GM18502 (cell line): ENCODE measurements at regions not wholly inside any gene's neighbourhood (a gene's known extent, or its start where the extent isn't known, plus 50 kb on each side); places are given as distances from the start of the nearest gene placed in this dataset.

ENCODE experiments used
- ATAC-seq: cut with Tn5 transposase; IDR thresholded peaks from one replicate; pipeline ENCODE4 v1.9.1; 2021; ENCODE audit warnings: mild to moderate bottlenecking; ENCODE audit not compliant: unreplicated experiment, poor library complexity

GRCh38 chr5:122713041-122713440 is 61.8 kb upstream of the SNX2 start:
- no peak for ATAC-seq

GRCh38 chr5:122715095-122715494 is 59.8 kb upstream of the SNX2 start:
- no peak for ATAC-seq

DNA sequence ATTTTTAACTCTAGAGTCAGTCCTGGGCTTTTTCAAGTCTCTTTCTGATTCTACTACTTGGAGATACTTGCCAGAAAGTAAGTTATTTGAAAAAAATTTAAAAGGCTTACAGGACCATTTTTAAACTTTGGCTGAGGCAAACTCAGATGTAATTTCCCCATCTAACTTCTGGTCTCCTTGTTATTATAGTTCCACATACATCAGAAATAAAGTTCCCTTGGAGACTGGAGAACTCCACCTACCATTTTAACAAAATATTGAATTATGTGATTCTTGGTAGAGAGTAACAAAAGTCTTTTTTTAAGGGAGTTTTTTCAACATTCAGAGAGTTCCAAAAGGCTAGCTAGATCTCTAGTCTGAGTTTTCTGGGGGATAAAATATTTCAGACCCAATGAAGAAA is 56.3 kb upstream of the SNX2 start:
- no peak for ATAC-seq

DNA sequence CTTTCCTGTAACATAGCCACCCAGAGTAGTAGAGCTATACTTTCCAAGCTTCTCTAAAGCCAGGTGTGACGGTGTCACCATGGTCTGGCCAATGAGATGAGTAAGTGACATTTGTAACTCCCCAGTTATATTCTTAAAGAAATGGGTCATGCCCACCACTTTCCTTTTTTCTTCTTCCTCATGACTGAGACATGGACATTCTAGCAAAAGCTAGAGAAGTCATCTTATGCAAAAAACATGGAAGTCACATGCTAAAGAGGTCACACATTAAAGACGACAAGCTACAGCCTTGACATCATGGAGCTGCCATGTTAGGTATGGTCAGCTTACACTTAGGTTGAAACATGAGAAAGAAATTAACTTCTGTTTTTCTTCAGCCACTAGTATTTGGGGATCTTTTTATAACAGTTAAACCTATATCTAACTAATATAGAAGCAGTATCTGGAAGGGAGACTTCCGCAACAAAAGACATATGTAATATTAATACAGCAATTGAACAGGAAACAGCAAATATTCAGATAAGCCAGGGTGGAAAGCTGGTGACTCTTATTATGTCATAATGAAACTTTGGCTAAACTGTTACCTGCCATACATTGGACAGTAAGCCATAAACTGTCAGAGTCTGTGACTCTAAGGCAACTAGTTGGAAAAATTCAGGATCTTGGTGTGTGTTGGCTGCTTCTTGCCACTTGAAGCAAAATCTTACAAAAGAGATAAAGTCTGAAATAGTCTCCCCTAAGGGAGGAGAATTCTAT is 54.7 kb upstream of the SNX2 start:
- ATAC-seq: peak; percentile 38

- no peak for ATAC-seq
Measured at GRCh38 chr5:122721127-122721526, 53.8 kb upstream of the SNX2 start.

DNA sequence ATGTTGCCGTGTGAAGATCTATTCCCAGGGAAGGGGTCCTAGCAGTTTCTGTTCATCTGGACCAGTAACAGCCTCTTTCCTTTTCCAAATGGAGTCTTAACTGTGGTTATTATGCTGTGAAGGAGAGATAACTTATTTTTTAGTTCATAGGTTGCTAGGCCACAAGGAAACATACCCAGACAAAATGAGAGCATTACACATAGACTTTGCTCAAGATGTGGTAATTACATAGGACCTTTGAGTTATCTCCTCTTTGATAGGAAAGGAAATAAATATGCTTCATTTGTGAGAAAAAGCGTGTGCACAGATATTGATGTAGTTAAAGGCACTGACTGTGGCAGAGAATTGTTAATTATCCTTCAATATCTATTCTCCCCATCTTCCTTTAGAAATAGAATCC is 52.5 kb upstream of the SNX2 start:
- ATAC-seq: no peak

GRCh38 chr5:122723606-122724352 is 51.1 kb upstream of the SNX2 start:
- ATAC-seq: peak; percentile 87
